Hematopoietic multipotent progenitor cell treated with erythropoietin and hydrocortisone succinate and interleukin-3 and kit ligand, for 8 days (in vitro differentiated cells): ENCODE measurements at regions not wholly inside any gene's neighbourhood (a gene's known extent, or its start where the extent isn't known, plus 50 kb on each side); places are given as distances from the start of the nearest gene placed in this dataset.

Experiments
- DNase-seq: peaks from one replicate; pipeline ENCODE4 v3.0.0-alpha.2; 2015

GRCh38 chr2:195404651-195405050 is 252.4 kb upstream of the SLC39A10 start:
- no peak for DNase-seq

GRCh38 chr2:195396479-195396878 is 260.5 kb upstream of the SLC39A10 start:
- no peak for DNase-seq

DNA sequence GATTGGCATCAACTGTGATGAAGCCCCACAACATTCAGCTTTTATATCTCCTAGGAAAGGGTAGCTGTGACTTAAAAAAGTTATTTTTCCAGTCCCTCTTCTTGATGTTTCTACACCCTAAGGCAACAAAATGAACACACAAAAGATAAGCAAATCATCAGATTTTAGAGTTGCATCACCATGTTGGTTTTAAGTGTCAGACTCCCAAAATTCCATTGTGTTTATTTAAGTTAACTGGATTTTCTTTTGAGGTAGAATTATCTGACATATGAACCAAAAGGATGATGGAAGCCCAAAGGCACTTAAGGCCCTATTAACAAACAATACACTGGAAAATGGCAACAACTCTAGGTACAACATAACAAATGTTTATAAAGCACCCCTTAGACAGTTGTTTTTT is 261.7 kb upstream of the SLC39A10 start:
- no peak for DNase-seq

DNA sequence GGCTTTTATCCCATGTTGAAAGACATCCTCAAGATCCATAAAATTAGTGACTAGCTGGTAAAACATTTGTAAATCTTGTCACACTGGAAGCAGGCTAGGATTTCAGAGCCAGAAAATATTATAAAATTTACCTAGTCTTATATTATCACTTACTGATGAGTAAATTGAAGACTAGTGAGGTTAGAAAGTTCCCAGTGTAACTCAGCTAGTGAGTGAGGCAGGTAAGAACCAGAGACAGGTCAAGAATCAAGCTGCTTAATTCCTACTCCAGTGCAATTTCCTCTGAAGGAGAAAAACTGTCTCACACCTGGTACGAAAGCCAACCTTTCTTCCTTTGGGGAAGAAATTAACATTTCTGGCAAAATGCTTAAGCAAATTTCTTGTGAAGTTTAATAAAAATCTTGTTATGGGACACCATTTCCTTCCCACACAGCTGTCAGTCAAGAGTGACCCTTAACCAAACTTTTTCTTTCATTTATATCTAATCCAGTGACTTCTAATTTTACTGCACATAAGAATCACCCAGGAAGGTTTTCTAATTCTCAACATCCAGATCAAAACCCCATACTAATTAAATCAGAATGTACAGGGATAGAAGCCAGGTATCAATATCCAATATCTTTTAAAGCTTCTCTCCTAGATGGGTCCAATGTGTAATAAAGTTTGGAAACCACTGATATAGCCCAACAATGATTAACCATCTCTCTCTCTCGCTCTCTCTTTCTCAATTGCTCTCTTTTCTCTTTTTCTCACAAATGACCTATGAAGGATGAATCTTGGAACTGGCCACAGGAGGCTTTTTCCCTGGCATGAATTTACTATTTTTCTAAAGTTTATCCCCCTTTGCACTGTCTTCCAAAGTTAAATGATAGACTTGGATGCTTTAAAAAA is 264.3 kb upstream of the SLC39A10 start:
- no peak for DNase-seq

- DNase-seq: no peak
These were observed 266.2 kb upstream of the SLC39A10 start for GRCh38 chr2:195390686-195391321.

DNA sequence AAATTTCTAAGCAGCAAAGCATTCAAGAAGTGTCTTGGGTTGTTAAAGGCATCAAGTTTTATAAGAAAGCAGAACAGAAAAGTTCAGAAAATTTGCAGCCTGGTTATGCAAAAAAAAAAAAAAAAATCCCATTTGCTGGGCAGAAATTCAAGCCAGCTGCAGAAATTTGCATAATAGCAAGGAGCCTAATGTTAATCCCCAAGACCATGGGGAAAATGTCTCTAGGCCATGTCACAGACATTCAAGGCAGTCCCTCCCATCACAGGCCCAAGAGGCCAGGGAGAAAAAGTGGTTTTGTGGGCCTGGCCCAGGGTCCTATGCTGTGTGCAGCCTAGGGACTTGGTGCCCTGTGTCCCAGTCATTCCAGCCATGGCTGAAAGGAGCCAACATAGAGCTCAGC is 269.0 kb upstream of the SLC39A10 start:
- no peak for DNase-seq

DNA sequence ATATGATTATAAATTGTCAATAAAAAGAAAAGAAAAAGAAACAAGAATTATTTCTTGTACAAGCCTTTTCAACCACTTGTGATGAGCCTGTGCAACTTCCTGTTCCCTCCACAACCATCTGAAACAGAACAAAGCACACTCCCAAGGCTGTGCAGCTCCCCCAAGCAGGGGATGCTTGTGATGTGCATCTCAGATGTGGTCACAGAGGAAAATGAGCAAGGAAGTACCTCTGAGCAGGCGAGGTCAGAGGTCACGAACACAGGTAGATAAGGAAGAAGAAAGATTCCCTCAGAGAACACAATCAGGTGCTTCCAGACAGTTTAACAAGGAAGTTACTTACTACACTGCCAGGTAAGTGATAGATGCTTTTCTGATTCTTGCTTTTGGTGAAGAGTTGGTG is 274.8 kb upstream of the SLC39A10 start:
- no peak for DNase-seq

DNA sequence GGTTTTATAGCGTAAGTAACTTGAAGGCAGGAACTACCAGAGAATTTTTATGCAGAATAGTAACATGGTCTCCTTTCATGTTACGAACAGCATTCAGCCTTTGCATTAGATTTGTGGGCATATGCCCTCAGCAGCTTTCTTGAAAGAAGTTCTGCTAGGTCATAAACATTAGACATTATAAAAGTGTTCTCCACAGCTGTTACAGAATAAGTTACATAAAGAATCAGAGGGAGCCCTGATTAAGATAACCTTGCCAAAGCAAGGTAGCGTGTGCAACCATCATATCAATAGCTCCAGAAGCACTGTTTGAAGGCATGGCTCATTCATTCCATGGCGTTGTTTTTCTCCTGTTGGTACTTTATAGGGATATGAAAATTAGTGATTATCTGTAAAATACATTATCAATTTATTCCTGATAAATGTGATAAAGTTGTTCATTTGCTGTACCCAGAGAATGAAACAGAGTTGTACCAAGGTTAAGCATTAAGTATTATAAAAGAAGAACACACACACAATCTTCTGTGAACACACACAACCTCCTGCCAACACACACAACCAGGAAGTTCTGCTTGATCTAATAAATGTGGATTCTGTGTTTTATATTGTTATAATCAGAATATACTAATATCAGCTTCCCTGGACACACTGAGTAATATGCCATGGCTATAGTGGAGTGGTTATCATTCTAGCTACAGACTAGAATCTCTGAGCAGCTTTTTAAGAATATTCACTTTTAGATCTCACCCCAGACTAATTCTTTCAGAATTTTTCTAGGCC is 286.7 kb upstream of the SLC39A10 start:
- no peak for DNase-seq

DNA sequence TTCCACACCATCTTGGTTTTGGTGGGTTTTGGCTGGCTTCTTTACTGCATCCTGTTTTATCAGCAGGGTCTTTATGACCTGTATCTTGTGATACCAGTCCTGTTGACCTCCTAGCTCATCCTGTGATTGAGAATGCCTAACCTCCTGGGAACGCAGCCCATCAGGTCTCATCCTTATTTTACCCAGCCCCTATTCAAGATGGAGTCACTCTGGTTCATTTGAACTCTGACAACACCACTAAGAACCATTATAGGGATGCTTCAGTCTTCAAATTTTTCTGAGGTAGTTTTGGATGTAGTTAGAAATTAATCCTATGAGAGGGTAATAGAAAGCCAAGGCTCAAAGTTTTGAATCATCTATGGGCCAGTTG is 287.8 kb upstream of the SLC39A10 start:
- DNase-seq: no peak

- peak; percentile 78 for DNase-seq
These were observed 288.5 kb upstream of the SLC39A10 start for GRCh38 chr2:195368249-195369217.

- peak; percentile 51 for DNase-seq
These were observed 289.2 kb upstream of the SLC39A10 start for GRCh38 chr2:195367809-195368208.

DNA sequence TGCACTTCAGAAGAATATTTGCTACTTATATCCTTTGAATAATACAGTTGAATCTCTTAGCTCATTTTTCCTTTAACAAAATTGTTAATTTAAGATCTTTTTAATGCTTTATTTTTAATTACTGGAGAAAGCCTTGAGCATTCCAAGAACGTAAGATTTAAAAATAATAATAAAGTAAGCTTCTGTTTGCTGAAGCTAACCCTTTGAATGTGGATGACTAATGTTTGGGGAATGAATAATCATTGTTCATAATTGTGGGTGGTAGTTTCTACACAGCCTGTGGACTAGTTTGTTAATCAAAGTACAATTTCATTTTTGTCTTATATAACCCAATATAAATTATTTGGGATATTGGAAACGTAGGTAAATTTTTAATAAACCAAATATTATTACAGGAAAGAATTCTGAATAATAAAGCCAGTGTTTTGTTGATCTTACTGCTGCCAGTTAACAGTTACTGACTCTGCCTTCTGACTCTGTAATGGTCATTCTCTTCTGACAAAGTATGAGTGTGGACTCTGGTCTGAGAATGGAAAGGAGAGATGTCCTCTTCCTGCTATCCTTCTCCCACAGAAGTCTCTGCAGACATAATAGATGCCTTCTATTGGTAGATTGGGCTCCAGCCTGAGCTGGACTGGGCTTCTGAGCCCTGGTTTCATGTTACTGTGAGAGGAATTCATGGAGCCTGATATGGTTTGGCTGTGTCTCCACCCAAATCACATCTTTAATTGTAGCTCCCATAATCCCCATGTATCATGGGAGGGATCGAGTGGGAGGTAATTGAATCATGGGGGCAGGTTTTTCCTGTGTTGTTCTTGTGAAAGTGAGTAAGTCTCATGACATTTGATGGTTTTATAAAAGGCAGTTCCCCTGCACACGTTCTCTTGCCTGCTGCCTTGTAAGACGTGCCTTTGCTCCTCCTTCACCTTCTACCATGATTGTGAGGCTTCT is 292.7 kb upstream of the SLC39A10 start:
- DNase-seq: no peak

DNA sequence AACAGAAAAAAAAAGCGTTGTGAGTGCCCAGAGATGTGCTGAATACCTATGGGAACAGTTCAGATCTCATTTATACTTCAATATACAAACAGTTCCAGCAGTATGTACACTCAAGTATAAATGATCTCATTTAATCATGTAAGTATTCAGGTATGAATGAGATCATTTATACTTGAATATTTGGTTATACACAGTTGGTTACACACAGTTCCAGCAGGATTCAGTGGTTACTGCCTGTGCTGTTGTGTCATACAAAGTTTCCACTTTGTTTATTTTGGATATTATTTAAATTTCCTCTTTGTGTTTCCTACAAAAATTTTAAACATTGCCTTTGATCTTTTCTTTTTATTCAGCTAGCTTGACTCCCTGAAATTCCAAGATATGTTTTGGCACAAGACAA is 293.5 kb upstream of the SLC39A10 start:
- DNase-seq: no peak

GRCh38 chr2:195360242-195360641 is 296.8 kb upstream of the SLC39A10 start:
- DNase-seq: no peak

DNA sequence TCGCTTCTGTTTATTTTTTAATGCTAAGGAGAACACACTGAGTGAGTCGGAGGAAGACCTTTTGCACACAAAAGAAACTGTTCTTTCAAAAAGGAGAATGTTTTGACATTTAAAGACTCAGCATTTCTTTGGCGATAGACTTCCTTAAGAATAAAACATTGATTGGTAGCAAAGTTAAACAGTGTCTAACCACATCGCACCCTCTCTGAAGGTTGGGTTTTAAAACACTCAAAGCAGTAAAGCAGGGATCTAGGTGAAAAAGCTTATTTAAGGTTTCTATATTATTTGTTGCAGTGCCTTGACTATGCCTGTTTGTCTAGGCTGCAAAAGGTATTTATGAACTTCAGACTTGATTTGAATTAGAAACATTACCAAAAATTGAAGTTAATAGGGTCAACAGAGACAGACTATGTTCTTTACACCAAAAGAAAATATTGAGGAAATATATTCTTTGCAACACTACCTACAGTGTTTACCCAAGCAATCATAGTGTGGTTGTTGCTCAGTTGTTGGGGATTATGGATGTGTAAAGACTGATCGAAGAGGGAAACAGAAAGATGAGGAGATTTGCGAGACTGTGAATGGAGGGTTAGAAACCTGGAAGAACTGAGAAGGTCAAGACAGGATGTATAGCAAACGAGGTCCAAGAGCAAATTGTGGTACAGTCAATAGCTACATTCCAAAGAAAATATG is 297.8 kb upstream of the SLC39A10 start:
- DNase-seq: no peak

DNA sequence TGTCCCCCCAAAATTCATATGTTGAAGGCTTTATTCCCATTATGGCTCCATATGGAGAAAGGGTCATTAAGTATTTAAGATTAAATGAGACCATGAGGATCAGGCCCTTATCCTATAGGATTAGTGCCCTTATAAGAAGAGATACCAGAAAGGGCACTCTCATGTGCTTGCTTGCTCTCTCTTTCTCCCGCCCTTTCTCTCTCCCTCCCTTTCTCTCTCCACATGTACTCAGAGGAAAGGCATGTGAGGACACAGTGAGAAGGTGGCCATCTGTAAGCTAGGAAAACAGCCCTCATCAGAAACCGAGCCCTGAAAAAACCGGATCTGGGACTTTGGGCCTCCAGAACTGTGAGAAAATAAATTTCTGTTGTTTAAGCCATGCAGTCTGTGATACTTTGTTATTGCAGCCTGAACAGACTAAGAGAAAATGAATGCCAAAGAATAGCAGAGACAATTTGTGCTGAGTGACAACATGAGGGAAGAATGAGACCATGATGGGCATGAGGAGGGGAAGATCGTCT is 300.0 kb upstream of the SLC39A10 start:
- no peak for DNase-seq

DNA sequence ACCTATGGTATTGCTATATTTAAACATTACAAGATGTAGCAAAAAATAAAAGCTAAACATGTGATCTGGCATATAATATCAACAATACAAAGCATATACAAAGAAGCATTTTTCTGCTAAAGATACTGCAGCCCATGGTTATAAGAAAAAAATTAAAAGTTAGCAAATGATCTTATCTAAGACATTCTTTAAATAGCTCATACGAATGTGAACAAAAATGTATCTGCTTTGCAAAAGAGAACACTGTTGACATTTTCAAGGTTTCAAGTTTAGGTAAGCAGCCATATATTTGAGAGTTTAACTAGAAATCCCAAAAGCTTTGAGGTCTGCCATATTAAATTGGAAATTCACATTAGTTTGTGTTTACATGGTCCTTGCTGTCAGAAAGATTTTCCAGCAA is 301.0 kb upstream of the SLC39A10 start:
- no peak for DNase-seq

DNA sequence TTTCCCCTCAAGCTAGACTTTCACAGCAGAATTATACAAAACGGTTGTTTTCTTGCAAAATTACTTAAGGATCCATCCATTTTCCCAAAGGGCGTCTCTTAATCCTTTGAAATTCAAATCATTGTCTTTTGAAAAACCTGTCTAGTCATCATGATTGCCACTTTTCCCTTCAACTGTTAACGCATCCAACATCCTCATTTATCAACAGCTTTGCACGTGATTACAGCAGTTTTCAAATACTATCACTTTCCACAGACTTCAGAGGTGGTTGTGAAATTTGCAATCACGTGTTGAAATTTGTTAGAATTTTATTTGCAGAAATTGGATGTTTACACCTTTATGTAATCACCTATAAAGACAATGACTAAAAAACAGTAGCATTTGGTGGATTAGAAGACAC is 304.4 kb upstream of the SLC39A10 start:
- peak; percentile 19 for DNase-seq

DNA sequence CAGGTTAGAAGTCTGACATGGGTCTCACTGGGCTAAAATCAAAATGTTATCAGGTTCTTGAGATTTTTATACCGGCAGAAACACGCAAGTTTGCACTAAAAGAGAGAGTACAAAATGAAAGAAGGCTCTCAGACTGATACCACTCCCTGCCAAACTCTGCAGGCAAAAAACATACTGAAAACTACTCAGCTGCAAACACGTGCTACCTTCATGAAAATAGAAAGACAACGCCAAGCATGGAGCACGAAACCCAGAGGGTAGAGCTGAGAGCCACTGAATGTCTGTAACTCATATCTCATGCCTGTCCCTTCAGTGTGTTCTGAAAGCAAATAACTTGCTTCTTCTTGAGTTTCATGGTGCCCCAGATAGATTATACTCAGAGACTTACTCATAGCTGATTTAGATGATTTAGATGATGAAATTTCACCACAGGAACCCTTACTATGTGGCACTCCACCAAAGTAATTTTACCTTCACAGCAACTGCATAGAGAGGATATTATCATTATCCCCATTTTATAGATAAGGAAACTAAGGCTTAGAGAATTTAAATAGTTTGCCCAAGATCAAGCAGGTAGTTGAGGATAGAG is 313.0 kb upstream of the SLC39A10 start:
- no peak for DNase-seq

DNA sequence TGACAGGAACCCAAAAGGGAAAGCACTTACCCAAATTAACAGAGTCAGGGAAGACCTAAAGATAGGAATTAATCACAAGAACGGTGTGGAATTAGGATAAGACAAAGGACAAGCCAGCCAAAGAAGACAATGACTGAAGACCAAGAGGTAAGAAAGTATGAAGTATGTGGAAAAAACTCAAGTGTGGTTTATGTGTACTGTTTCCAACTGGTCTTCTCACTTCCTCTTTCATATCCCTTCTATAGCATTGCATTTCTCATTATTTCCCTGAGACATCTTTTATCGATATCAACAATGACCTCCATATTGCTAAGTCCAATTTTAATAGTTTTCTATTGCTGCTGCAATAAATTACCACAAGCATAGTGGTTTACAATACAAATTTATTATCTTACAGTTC is 313.5 kb upstream of the SLC39A10 start:
- DNase-seq: no peak
